ENCODE measurements at regions not wholly inside any gene's neighbourhood (a gene's known extent, or its start where the extent isn't known, plus 50 kb on each side); places are given as distances from the start of the nearest gene placed in this dataset.

- POLR2A ChIA-PET (ENCODE audit: partially characterized antibody) = no interaction called here
- Histone ChIP-seq H3K9ac (replicated peaks in 1 of 4; ENCODE audit: extremely low read depth in 1 of 4, low read depth in 3 of 4, low read length in 3 of 4) (no peak overlapping the region), H3K56ac (replicated peaks; ENCODE audit: insufficient read length, low read depth, low read length) (no peak overlapping the region), H3K23me2 (ENCODE audit: low read depth, low read length) (no peaks in the 10 kb centered on the region; the same call in 1 of the 2 replicates), H3K4me2 (ENCODE audit: insufficient read depth in 1 of 2, low read depth in 2 of 2, low read length in 2 of 2) (no peak overlapping the region), H4K8ac (ENCODE audit: extremely low read depth, insufficient read depth, low read length) (no peak overlapping the region), H3K4me3 (ENCODE audit: extremely low read depth in 1 of 4, insufficient read depth in 2 of 4, low read depth in 3 of 4, low read length in 4 of 4) (no peak overlapping the region), H3K14ac (ENCODE audit: insufficient read length) (no peak overlapping the region), H2AK5ac (ENCODE audit: low read depth, low read length) (no peak overlapping the region), H3K23ac (ENCODE audit: insufficient read length) (no peak overlapping the region), H3K9me3 (ENCODE audit: insufficient read depth in 2 of 2, low read depth in 1 of 2, low read length in 1 of 2) (peaks cover 3 to 7% of the 10 kb centered on the region in 2 experiments; a peak in 1 of 4 replicates), H2BK5ac (ENCODE audit: low read depth, low read length) (no peak overlapping the region), H3K4ac (replicated peaks; ENCODE audit: insufficient read length, low read depth, low read length) (no peak overlapping the region), H2BK12ac (ENCODE audit: low read depth, low read length) (no peak overlapping the region), H3K79me1 (ENCODE audit: low read depth, low read length) (no peaks in the 10 kb centered on the region), H2BK15ac (ENCODE audit: low read length) (no peak overlapping the region), H3K79me2 (ENCODE audit: control insufficient read depth in 1 of 2, insufficient read depth in 2 of 2, low read length in 2 of 2) (no peaks in the 10 kb centered on the region), H2BK120ac (replicated peaks; ENCODE audit: low read depth, low read length) (no peak overlapping the region), H4K5ac (ENCODE audit: insufficient read length, low read depth, low read length) (no peak overlapping the region), H3K27ac (ENCODE audit: low read depth, low read length) (no peak overlapping the region), H3K27me3 (replicated peaks in 1 of 4; ENCODE audit: control insufficient read depth in 3 of 4, extremely low read depth in 1 of 4, insufficient read depth in 3 of 4, low read length in 3 of 4) (no peaks in the 10 kb centered on the region), H4K20me1 (replicated peaks in 1 of 2; ENCODE audit: control insufficient read depth in 1 of 2, insufficient read depth in 2 of 2, low read length in 2 of 2) (no peaks in the 10 kb centered on the region), H3K18ac (ENCODE audit: extremely low read depth, low read length) (no peak overlapping the region), H3K36me3 (ENCODE audit: control insufficient read depth in 2 of 4, insufficient read depth in 4 of 4, low read length in 3 of 4) (no peaks in the 10 kb centered on the region), H4K91ac (replicated peaks; ENCODE audit: insufficient read length, low read length) (no peak overlapping the region), H2BK20ac (ENCODE audit: low read length) (no peak overlapping the region), H3K4me1 (replicated peaks in 1 of 4; ENCODE audit: control insufficient read depth in 3 of 4, insufficient read depth in 4 of 4, low read length in 3 of 4) (no peaks in the 10 kb centered on the region), H2AFZ (ENCODE audit: low read length) (peak overlapping the region; percentile 86)
- WGBS, 2 experiments (ENCODE audit: extremely low coverage in 1 of 2, insufficient coverage in 1 of 2, insufficient read length in 1 of 2, insufficient replicate concordance in 2 of 2, low coverage in 1 of 2, low lambda C conversion rate in 2 of 2, missing lambda C conversion rate in 1 of 2) = 92% methylated on average over 1 of the region's 1 CpG; no CpG with 5 or more reads in 1 of the 2 experiments
- DNase-seq (ENCODE audit: low read depth in 1 of 2, low spot score in 2 of 2) (no peak), FAIRE-seq (no peak)
- CTCF ChIA-PET (ENCODE audit: partially characterized antibody) = interaction anchor here (1.1 to 1.3 kb wide), 3 partner anchors 31 to 481 kb away, joined by 3 read pairs; no protein-coding TSS in a partner anchor
- TF ChIP-seq NANOG (IDR thresholded peaks at IDR 0.05; ENCODE audit: insufficient read depth, low read depth, low read length, poor library complexity, severe bottlenecking) = no peak
- no peak for TF ChIP-seq MAX (IDR thresholded peaks at IDR 0.05)
- no peak for TF ChIP-seq JUND (IDR thresholded peaks at IDR 0.05; ENCODE audit: low read length)
- no peak for TF ChIP-seq PHF8 (conservative IDR thresholded peaks at IDR 0.05; ENCODE audit: low read depth, low read length)
- TF ChIP-seq SP4 (IDR thresholded peaks at IDR 0.05; ENCODE audit: low read length) = no peak
- no peak for TF ChIP-seq GTF2F1 (IDR thresholded peaks at IDR 0.05; ENCODE audit: borderline replicate concordance, low read depth, low read length)
- no peak for TF ChIP-seq RFX5 (IDR thresholded peaks at IDR 0.05; ENCODE audit: borderline replicate concordance, low read depth, low read length)
- TF ChIP-seq CBX5 (IDR thresholded peaks at IDR 0.05; ENCODE audit: low read depth, low read length) = no peak
Measured at GRCh38 chr3:150073513-150073912, 102.8 kb upstream of the PFN2 start.
